Posterior vena cava (tissue), 2 donors: ENCODE measurements at regions not wholly inside any gene's neighbourhood (a gene's known extent, or its start where the extent isn't known, plus 50 kb on each side); places are given as distances from the start of the nearest gene placed in this dataset.
"Not testable (repeated sequence)": the region's sequence is repeated elsewhere in the genome, so short reads cannot be mapped to it uniquely, and the experiment has no call there.

Experiments used
- DNase-seq: peaks from one replicate; pipeline ENCODE4 v3.0.0-alpha.2; 2020; ENCODE audit warnings: low spot score
- intact Hi-C, 2 donors: fragments of 100-400 bp; cut with DNase I; formaldehyde crosslinking; loops; one replicate each; pipeline versions ENCODE4 v1.14.1 to v1.14.2; 2022 to 2023
- donor health status: DM: yes; HTN: yes; CAD: no.
- donor health status: DM: yes; HTN: yes; CAD: no.

DNA sequence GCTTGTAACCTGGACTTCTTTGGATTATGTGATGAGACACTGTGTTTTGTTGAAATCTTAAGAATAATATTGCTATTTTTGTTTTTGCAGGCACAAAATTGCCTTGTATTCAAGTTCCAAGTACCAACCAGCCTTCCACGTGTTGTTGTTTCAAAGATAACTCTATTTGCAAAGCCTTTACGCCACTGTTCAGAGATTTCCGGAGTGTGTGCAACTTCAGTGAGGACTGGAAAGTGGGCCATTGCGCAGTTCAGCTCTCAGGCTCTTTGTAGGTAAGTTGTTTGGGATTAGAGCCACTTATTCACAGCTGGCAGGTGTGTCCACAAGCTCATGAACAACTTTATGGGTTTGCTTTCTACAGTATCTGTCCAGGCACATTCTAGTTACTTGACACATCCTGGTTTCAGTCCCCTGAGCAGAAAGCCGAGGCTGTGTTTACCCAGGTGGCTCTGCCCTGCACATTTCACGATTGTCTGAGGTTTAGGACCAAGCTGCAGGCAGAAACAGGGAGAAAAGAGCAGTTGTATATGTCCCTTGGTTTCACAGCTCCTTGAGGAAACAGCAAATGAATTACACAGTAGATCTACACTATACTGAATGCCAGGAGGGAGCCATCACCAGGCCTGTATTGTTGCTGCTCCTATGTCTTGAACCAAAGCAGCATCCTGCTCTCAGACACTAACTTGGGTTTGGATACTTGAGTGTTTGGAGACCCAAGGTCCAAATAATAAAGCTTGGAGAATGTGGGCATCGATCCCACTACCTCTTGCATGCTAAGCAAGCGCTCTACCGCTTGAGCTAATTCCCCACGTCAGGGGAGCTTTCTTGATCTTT is 136.1 kb upstream of the ZNF322 start:
- intact Hi-C loops, DNase-seq: not testable (repeated sequence)

GRCh38 chr6:26799903-26800633 is 140.5 kb upstream of the ZNF322 start:
- DNase-seq, intact Hi-C loops: not testable (repeated sequence)

GRCh38 chr6:26803762-26804161 is 144.2 kb upstream of the ZNF322 start:
- DNase-seq, intact Hi-C loops: not testable (repeated sequence)

GRCh38 chr6:26811486-26812116 is 152.1 kb upstream of the ZNF322 start:
- DNase-seq, intact Hi-C loops: not testable (repeated sequence)

- DNase-seq, intact Hi-C loops: not testable (repeated sequence)
Measured at GRCh38 chr6:26818640-26819225, 159.2 kb upstream of the ZNF322 start.

GRCh38 chr6:26827965-26828364 is 168.4 kb upstream of the ZNF322 start:
- DNase-seq = not testable (repeated sequence)

GRCh38 chr6:26829480-26829879 is 169.9 kb upstream of the ZNF322 start:
- intact Hi-C loops = not testable (repeated sequence)

More at GRCh38 chr6:26827965-26828364, 168.4 kb upstream of the ZNF322 start:
- intact Hi-C loops = not testable (repeated sequence)

GRCh38 chr6:26830992-26831391 is 171.4 kb upstream of the ZNF322 start:
- intact Hi-C loops, DNase-seq: not testable (repeated sequence)

More at GRCh38 chr6:26829480-26829879, 169.9 kb upstream of the ZNF322 start:
- not testable (repeated sequence) for DNase-seq

DNA sequence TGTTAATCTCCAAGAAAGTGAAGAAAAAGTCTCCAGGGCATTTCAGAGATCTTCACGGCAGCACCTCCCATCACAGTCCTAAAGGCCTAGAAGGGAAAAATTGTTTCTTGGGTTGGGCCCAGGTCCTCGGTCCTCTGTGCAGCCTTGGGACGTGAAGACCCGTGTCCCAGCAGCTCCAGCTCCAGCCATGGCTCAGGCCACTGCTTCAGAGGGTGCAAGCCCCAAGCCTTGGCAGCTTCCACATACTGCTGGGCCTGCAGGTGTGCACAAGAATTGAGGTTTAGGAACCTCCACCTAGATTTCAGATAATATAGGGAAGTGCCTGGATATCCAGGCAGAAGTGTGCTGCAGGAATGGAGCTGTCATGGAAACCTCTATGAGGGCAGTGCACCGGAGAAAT is 176.2 kb upstream of the ZNF322 start:
- DNase-seq = not testable (repeated sequence)

DNA sequence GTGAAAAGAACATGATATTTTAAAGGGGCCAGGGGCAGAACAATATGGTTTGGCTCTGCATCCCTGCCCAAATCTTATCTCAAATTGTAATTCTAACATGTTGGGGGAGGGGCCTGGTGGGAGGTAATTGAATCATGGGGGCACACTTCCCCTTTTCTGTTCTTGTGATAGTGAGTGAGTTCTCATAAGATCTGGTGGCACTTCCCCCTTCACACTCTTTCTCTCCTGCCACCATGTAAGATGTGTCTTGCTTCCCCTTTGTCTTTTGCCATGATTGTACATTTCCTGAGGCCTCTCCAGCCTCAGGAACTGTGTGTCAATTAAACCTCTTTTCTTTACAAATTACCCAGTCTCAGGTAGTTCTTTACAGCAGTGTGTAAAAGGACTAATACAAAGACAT is 177.1 kb upstream of the ZNF322 start:
- intact Hi-C loops, DNase-seq: not testable (repeated sequence)

More for the DNA sequence above, 176.2 kb upstream of the ZNF322 start:
- intact Hi-C loops = not testable (repeated sequence)

DNA sequence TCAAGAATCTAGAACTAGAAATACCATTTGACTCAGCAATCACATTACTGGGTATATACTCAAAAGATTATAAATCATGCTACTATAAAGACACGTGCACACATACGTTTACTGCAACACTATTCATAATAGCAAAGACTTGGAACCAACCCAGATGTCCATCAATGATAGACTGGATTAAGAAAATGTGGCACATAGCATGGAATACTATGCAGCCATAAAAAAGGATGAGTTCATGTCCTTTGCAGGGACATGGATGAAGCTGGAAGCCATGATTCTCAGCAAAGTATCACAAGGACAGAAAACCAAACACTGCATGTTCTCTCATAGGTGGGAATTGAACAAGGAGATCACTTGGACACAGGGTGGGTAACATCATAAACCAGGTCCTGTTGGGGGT is 185.3 kb upstream of the ZNF322 start:
- DNase-seq, intact Hi-C loops: not testable (repeated sequence)

DNA sequence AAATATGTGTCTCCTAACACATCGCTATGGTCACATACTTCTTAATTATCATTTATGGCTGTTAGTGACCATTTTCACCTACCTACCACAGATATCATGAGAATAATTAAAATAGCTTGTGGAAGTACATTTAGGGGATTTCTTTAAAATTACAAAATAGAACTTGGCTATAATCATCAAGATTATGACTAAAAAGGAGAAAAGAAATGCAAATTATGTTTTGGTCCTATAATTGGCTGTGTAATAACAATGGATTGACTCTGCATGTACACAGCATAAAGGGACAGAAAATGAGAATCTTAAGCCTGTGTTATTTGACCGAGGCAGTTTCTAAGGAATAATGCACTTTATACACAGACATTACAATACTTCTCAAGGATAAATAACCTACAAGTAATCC is 197.7 kb upstream of the ZNF322 start:
- intact Hi-C loops, DNase-seq: not testable (repeated sequence)

- intact Hi-C loops, DNase-seq: not testable (repeated sequence)
Measured at GRCh38 chr6:26859067-26859770, 199.7 kb upstream of the ZNF322 start.

- DNase-seq, intact Hi-C loops: not testable (repeated sequence)
Measured at GRCh38 chr6:26859771-26860163, 200.2 kb upstream of the ZNF322 start.

- intact Hi-C loops, DNase-seq: not testable (repeated sequence)
Measured at GRCh38 chr6:26861913-26862312, 202.4 kb upstream of the ZNF322 start.

- intact Hi-C loops, DNase-seq: not testable (repeated sequence)
Measured at GRCh38 chr6:26863641-26864040, 204.1 kb upstream of the ZNF322 start.

GRCh38 chr6:26898785-26899184 is 239.2 kb upstream of the ZNF322 start:
- intact Hi-C loops, DNase-seq: not testable (repeated sequence)

DNA sequence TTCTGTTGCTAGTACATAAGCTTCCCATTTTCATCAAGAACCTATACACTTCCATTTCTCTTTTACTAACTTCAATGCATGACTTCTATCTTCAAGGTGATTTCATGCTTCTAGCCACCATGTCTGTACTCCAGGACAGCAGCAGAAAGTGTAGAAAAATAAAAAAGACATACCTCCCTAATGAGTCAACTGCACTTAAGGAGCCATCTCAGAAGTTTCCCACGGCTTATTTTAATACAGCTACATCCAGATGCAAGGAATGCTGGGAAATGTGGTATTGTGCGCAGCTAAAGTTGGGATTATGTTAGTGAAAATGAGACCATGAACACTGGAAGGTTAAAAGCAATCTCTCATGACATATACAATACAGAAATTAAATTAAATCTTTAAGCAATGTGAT is 264.7 kb upstream of the ZNF322 start:
- intact Hi-C loops, DNase-seq: not testable (repeated sequence)

- DNase-seq, intact Hi-C loops: not testable (repeated sequence)
Measured at GRCh38 chr6:26928190-26928589, 268.6 kb upstream of the ZNF322 start.
